Ammon's horn (tissue), 1 donor: ENCODE measurements at regions not wholly inside any gene's neighbourhood (a gene's known extent, or its start where the extent isn't known, plus 50 kb on each side); places are given as distances from the start of the nearest gene placed in this dataset.
"Not testable (repeated sequence)": the region's sequence is repeated elsewhere in the genome, so short reads cannot be mapped to it uniquely, and the experiment has no call there.

ENCODE experiments used
- DNase-seq: peaks from one replicate; pipeline ENCODE4 v3.0.0-alpha.2; 2016; ENCODE audit warnings: low spot score

GRCh38 chr4:31187979-31188378 is 467.8 kb downstream of the PCDH7 start:
- DNase-seq, result no peak

DNA sequence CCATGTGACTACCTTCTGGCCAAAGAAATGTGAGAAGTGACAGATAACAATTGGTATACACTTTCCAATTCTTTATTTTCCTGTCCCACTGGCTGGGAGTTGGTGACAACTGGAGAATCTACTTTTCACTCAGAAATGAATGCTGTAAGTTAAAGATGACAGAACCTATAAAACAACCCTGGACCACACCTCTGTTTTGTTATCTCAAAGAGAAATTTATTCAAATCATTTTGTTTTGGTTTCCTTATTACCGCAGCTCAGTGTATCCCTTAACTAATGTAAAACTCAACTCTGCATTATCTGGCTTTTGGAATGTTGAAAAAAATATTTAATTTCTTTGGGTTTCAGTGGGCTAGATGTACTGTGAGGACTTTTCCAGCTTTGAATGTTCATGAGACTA is 469.8 kb downstream of the PCDH7 start:
- DNase-seq, result no peak

DNA sequence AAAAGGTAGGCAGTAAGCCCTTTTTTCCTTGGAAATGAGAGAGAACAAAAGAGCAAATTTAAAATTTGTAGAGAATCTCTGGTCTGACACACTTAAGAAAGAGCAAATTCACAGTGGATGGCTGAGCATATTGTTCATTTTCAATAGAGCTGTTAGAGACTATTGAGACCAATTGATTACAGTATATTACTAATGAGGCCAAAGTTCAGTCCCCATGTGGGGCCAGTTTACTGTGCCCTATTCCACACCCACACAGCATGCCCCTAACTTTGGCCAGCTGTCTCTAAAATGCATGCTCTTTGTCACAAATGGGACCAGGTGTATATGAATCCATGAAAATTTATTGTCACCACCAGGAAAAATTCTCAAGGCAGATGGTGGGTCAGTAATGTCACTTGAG is 470.5 kb downstream of the PCDH7 start:
- no peak for DNase-seq

DNA sequence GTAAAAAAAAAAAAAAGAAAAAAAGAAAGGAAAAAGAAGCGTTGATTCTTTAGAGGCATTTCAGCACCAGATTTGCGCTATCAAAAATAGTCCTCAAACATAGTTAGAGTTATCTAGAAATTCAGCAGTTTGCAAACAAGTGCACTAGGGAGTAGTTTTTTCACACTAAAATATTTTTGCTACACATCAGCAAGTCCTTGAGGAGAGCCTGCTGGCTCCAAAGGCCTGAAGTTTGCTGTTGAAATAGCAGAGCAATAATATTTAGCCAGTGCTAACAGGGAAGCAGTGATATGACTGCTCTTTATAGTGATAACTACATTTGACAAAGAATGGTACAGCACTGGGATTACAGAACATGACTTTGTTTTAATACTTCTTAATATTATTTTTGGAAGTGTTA is 472.2 kb downstream of the PCDH7 start:
- DNase-seq, result no peak

DNA sequence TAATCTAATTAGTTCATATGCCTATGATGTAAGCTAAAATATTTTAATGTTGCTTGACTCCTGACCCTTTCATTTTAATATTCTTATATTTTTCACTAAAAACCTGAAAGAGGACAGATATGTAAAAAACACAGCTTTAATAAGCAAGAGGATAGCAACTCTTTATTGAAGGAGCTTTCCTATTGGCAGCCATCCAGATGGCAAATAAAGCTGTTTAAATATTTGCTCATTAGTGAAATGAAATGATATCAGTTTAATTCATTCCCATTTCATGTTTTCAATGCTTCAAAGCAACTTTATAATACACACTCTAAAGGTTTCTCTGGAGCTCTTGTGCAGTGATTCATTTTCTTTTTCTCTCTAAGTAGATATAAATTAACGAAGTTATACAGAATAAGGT is 473.4 kb downstream of the PCDH7 start:
- DNase-seq, result no peak

- DNase-seq, result no peak
Measured at GRCh38 chr4:31194823-31195222, 474.7 kb downstream of the PCDH7 start.

DNA sequence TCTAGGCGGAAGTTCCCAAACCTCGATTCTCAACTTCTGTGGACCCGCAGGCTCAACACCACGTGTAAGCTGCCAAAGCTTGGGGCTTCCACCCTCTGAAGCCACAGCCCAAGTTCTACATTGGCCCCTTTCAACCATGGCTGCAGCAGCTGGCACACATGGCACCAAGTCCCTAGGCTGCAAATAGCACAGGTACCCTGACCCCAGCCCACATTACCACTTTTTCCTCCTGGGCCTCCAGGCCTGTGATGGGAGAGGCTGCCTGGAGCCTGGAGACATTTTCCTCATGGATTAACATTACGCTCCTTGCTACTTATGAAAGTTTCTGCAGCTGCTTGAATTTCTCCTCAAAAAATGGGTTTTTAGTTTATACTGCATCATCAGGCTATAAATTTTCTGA is 479.5 kb downstream of the PCDH7 start:
- DNase-seq, result no peak

DNA sequence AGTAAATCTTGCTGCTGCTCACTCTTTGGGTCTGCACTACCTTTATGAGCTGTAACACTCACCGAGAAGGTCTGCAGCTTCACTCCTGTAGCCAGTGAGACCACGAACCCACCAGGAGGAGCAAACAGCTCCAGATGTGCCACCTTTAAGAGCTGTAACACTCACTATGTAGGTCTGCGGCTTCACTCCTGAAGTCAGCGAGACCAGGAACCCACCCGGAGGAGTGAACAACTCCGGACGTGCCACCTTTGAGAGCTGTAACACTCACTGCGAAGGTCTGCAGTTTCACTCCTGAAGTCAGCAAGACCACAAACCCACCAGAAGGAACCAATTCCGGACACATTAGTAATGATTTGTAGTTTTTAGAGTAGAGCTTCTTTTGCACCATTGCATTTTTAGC is 481.9 kb downstream of the PCDH7 start:
- DNase-seq, result not testable (repeated sequence)

- no peak for DNase-seq
Measured at GRCh38 chr4:31204874-31205273, 484.7 kb downstream of the PCDH7 start.

DNA sequence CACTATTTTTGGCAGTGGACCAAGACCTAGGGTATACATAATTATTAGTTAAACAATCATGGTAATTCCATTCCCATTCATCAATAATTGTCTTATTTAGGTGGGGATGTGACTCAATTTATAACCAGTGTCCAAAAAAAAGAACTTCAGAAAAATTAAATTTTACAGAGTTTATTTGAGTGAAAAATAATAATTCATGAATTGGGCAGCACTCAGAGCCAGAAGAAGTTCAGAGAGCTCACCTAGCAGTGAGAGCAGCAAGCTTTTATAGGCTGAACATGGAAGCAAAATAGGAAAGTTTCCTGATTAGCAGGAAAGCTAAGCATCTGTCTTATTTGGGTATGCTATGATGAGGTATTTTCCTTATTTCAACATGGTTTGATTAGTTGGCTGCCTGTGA is 500.8 kb downstream of the PCDH7 start:
- DNase-seq, result no peak

DNA sequence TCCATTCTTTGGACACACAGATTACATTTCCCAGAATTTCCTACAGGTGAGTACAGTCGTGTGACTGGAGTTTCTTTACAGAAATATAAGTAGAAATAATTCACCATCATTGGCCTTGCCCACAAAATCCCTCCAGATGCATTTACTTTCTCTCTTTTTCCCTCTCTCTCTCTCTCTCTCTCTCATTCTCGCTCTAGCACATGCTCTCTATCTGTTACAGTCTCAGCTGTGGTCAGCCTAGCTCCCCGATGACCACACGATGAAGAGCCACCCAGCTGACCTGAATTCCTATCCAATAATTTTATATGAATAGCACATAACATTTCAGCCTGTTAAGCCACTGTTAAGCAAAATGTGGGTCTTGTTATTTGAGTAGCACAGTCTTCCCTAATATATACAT is 507.9 kb downstream of the PCDH7 start:
- no peak for DNase-seq

- no peak for DNase-seq
Measured at GRCh38 chr4:31230594-31230993, 510.4 kb downstream of the PCDH7 start.

GRCh38 chr4:31234494-31234893 is 514.3 kb downstream of the PCDH7 start:
- DNase-seq, result no peak

- DNase-seq, result no peak
Measured at GRCh38 chr4:31234901-31235300, 514.7 kb downstream of the PCDH7 start.

DNA sequence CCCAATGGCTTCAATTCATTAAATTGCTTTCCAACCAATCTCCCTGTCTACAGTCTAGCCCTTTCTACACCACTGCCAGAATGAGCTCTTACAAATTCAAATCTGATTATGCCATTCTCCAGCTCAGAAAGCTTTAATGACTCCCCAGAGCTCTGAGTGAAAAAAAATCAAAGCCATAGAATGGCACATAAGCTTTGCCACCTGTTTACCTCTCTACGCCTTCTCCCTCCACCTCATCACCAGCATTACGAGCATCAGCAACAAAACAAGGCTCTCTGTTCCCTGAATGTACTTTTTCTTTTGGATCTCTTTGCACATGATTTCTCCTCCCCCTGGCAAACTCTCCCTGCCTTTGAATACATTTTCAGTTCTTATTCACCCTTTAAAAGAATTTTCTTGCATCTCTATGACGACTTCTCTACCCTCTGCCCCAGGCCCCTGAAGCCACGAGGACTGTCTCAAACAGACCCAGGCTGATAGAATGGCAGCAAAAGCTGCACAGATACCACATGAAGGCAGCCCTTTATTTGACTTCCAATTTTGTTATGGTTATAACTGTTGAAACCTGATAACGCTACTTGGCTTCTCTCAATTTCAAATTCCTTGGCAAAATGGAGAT is 516.0 kb downstream of the PCDH7 start:
- peak; percentile 17 for DNase-seq

GRCh38 chr4:31236639-31237173 is 516.5 kb downstream of the PCDH7 start:
- no peak for DNase-seq

GRCh38 chr4:31237233-31237632 is 517.1 kb downstream of the PCDH7 start:
- no peak for DNase-seq

DNA sequence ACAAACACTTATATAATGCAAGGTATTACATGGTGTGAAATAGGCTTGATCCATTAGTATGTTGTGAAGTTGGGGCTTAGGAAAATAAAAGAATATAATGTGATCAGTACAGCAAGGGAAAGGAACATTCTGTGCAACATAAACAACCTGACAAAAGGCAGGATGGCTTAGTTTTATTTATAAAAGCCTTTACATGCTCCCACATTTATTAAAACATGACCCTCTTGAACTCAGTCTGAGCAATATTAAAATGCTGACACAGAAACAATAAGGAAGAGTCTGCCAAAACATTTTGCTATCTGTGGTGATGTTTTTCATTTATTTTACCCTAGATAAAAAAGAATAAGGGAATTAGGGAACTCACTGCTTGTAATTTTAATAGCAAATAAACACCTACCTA is 519.7 kb downstream of the PCDH7 start:
- no peak for DNase-seq

DNA sequence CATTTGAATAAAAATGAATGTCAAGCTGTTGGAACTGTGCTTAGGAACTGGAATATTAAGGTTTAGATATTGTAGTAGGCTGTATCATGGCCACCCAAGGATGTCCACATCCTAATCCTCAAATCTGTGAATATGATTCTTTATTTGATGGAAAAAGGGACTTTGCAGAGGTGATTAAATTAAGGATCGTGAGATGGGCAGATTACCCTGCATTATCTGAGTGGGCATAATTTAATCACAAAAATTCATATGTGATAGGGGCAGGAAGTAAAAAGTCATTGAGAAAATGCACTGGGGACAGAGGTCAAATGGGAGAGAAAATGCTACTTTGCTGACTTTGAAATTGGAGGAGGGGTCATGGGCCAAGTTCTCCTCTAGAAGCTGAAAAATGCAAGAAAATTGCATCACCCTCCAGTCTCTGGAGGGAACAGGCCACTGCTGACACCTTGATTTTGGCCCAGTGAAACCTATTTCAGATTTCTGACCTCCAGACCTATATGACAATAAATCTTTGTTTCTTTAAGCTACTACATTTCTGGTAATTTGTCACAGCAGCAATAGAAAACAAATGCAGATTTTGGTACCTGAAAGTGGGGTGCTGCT is 521.4 kb downstream of the PCDH7 start:
- no peak for DNase-seq

DNA sequence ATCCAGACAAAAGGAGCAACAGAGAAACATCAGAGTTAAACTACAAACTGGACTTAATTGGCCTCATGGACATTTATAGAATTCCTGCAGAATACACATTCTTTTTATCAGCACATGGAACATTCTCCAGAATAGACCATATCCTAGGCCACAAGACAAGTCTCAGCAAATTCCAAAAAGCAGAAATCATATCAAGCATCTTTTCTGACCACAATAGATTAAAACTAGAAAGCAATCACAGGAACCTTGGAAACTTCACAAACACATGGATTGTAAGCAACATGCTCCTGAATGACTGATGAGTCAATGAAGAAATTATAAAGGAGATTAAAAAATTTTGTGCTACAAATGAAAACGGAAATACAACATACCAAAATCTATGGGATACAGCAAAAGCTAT is 526.7 kb downstream of the PCDH7 start:
- DNase-seq, result no peak

GRCh38 chr4:31259119-31259518 is 539.0 kb downstream of the PCDH7 start:
- DNase-seq, result no peak

DNA sequence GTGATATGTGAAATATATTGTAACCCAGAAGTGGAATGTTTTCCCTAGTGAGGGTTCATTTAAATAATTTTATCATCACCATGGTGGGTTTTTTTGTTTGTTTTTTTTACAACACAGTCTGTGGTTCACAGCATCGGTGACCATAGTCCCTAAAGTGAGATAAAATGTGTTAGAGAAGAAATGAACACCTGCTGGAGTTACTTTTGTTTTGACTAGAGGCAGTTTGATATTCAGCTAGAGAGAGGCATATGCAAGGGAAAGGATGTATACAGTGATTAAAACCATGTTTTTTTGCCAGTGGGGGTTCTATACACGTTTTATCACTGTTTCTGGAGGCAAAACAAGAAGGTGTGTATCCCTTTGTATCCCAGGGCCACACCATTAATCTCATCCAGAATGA is 541.5 kb downstream of the PCDH7 start:
- DNase-seq, result no peak

DNA sequence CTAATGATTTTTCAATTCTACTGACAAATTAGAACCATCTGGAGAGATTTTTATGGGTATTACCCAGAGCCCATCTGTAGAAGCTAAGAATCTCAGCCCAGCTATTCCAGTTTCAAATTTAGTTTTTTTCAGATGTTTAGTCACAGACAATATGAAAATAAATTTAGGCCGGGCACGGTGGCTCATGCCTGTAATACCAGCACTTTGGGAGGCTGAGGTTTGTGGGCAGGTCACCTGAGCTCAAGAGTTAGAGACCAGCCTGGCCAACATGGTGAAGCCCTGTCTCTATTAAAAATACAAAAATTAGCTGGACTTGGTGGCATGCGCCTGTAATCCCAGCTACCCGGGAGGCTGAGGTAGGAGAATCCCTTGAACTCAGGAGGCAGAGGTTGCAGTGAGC is 545.9 kb downstream of the PCDH7 start:
- not testable (repeated sequence) for DNase-seq
